ENCODE measurements at regions not wholly inside any gene's neighbourhood (a gene's known extent, or its start where the extent isn't known, plus 50 kb on each side); places are given as distances from the start of the nearest gene placed in this dataset.

DNA sequence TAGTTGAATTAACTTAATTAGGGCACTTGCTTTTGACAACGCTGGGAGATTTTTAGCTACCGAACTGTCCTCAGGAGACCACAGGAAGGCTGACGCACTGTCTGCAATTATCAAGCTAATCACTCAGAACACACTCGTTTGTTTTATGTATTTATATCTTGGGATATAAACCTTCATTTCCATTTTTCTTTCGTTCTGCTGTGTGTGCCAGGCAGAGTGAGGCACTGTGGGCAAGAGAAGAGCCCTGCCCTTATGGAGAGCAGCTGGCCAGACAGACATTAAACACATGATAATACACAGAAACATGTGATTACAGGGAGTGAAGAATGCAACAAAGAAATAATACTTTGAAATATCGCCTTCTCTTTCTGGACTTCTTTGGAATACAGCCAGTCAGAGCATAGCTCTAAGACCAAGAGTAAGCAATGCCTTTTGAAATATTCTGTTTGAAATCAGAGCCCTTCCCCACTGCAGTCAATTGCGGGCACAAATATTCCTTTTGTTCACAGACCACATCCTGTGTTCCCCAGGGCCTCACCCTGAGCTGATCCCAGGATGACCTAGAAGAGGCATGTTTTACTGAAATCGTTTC lies 96.8 kb downstream of the ANKRD60 start:
- ChIA-PET CTCF (interaction anchor here (0.8 to 2.2 kb wide), 8 partner anchors 9 to 48 kb away, joined by 3 to 6 read pairs (median 3); no protein-coding TSS in a partner anchor), POLR2A (no interaction called here)
- no TSS peak for BruUV-seq (replicated peaks)
- H4K20me1 ChIP-seq (replicated peaks; ENCODE audit: control insufficient read depth, extremely low read depth, insufficient read depth, low read length) = no peaks in the 10 kb centered on the region
- H3K27me3 ChIP-seq (ENCODE audit: control insufficient read depth in 2 of 2, insufficient read depth in 2 of 2, low read length in 2 of 2) = peaks cover 30 to 40% of the 10 kb centered on the region in 2 experiments
- DNase-seq (ENCODE audit: low read depth, low spot score) (peak; percentile 25), FAIRE-seq (no peak)
- no peak overlapping the region for H2AFZ ChIP-seq (ENCODE audit: low read depth, low read length)
- TF ChIP-seq, protein P1, sequence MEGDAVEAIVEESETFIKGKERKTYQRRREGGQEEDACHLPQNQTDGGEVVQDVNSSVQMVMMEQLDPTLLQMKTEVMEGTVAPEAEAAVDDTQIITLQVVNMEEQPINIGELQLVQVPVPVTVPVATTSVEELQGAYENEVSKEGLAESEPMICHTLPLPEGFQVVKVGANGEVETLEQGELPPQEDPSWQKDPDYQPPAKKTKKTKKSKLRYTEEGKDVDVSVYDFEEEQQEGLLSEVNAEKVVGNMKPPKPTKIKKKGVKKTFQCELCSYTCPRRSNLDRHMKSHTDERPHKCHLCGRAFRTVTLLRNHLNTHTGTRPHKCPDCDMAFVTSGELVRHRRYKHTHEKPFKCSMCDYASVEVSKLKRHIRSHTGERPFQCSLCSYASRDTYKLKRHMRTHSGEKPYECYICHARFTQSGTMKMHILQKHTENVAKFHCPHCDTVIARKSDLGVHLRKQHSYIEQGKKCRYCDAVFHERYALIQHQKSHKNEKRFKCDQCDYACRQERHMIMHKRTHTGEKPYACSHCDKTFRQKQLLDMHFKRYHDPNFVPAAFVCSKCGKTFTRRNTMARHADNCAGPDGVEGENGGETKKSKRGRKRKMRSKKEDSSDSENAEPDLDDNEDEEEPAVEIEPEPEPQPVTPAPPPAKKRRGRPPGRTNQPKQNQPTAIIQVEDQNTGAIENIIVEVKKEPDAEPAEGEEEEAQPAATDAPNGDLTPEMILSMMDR (IDR thresholded peaks at IDR 0.05; ENCODE audit: extremely low read depth in 1 of 2, insufficient read depth in 1 of 2, low read depth in 1 of 2, low read length in 2 of 2) = no peak
- TF ChIP-seq POLR2AphosphoS5 (IDR thresholded peaks at IDR 0.05; ENCODE audit: insufficient read depth, low read depth, low read length) = no peak
- TF ChIP-seq GATA2 (IDR thresholded peaks at IDR 0.05; ENCODE audit: insufficient read depth, insufficient read length, low read depth, low read length) = no peak
- no peak for TF ChIP-seq MAX (IDR thresholded peaks at IDR 0.05; ENCODE audit: insufficient read depth, insufficient read length)
- no peak for TF ChIP-seq MYC (IDR thresholded peaks at IDR 0.05; ENCODE audit: low read depth, low read length)
- no peak for TF ChIP-seq POLR2A (IDR thresholded peaks at IDR 0.05; ENCODE audit: low read depth, low read length)
- TF ChIP-seq FOS (IDR thresholded peaks at IDR 0.05; ENCODE audit: borderline replicate concordance, insufficient read depth, low read length) = no peak
- no peak for TF ChIP-seq EZH2 (IDR thresholded peaks at IDR 0.05; ENCODE audit: borderline replicate concordance, low read depth, low read length, severe bottlenecking)
- no peak for TF ChIP-seq JUN (IDR thresholded peaks at IDR 0.05; ENCODE audit: borderline replicate concordance, insufficient read depth, insufficient read length, low read depth)
- no peaks in the 10 kb centered on the region for H3K9me3 ChIP-seq (replicated peaks; ENCODE audit: control insufficient read depth, insufficient read depth, low read length)
- H3K36me3 ChIP-seq (ENCODE audit: control insufficient read depth in 2 of 2, extremely low read depth in 1 of 2, insufficient read depth in 2 of 2, low read length in 2 of 2) = no peaks in the 10 kb centered on the region
- no peak overlapping the region for H3K4me3 ChIP-seq (replicated peaks in 1 of 3; ENCODE audit: insufficient read depth in 1 of 3, low read depth in 1 of 3, low read length in 3 of 3)
- peak overlapping the region; percentile 12 for H3K4me2 ChIP-seq (ENCODE audit: insufficient read depth, low read length)
- intact Hi-C loops (cut with micrococcal nuclease) (no loop called here), dilution Hi-C loops (cut with MboI; ENCODE audit: extremely low pct_ligation_motif_present, low sequenced_read_pairs) (no loop called here)
- no peaks in the 10 kb centered on the region for H3K79me2 ChIP-seq (ENCODE audit: control insufficient read depth, insufficient read depth, low read length)
- no peak overlapping the region for H3K9ac ChIP-seq (replicated peaks; ENCODE audit: extremely low read depth, insufficient read depth, low read length)
- H3K27ac ChIP-seq (ENCODE audit: insufficient read depth, low read depth, low read length) = no peak overlapping the region
- H3K4me1 ChIP-seq (ENCODE audit: control insufficient read depth, extremely low read depth, insufficient read depth, low read length) = peaks cover 7% of the 10 kb centered on the region
- H3K9me1 ChIP-seq (replicated peaks; ENCODE audit: control insufficient read depth, extremely low read depth, insufficient read depth, low read length) = no peaks in the 10 kb centered on the region
